Spinal cord (tissue), 9 donors: ENCODE measurements at regions not wholly inside any gene's neighbourhood (a gene's known extent, or its start where the extent isn't known, plus 50 kb on each side); places are given as distances from the start of the nearest gene placed in this dataset.

Source experiments
- DNase-seq, 6 donors: peaks; one replicate each; pipeline versions ENCODE4 v3.0.0 to v3.0.0-alpha.2; 2013 to 2015; ENCODE audit warnings: low spot score in 6 of 6, low read depth in 4 of 6
- H3K27ac ChIP-seq: one replicate; pipeline ENCODE4 v1.5.1; 2013; ENCODE audit warnings: low read depth, low read length, control low read depth
- H3K27me3 ChIP-seq: one replicate; pipeline ENCODE4 v1.6.1; 2013; ENCODE audit warnings: low read length; ENCODE audit not compliant: control insufficient read depth, insufficient read depth
- H3K36me3 ChIP-seq: one replicate; pipeline ENCODE4 v1.6.1; 2013; ENCODE audit warnings: low read length; ENCODE audit not compliant: control insufficient read depth, insufficient read depth
- H3K4me1 ChIP-seq: one replicate; pipeline ENCODE4 v1.6.1; 2013; ENCODE audit warnings: low read length; ENCODE audit not compliant: control insufficient read depth, insufficient read depth
- H3K4me3 ChIP-seq: one replicate; pipeline ENCODE4 v1.5.1; 2013; ENCODE audit warnings: low read depth, low read length, control low read depth
- H3K9me3 ChIP-seq: one replicate; pipeline ENCODE4 v1.6.1; 2013; ENCODE audit warnings: low read length; ENCODE audit not compliant: control insufficient read depth, insufficient read depth
- WGBS: methylation state at CpG from one replicate; pipeline ENCODE4 v1.1.5; 2013; ENCODE audit warnings: missing lambda C conversion rate; ENCODE audit not compliant: insufficient coverage; 5-methylcytosine and 5-hydroxymethylcytosine counted together
- donor health status: healthy.

DNA sequence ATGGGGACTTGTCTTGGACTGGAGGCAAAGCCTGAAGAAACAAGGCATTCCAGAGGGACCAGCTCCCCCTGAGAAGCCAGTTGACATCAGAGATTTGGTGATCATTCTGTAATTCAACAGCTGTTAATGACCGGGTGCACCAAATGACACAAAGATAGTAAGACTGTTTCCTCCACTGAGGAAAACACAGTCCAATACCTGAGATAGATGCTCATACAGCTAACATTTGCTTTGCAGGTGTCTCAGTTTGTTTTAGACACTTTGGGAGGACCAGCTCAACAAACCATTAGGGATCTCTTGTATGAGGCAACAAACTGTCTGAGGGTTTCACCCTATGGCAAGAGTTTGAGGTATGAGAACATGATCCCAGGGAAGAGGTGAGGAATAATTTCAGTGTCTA, 237.2 kb upstream of the PLET1 start:
- 100% methylated on average over 1 of the region's 1 CpG for WGBS
- H3K4me3 ChIP-seq = no peak overlapping the region
- H3K27ac ChIP-seq = no peak overlapping the region
- no peaks in the 10 kb centered on the region for H3K27me3 ChIP-seq
- peaks cover 9% of the 10 kb centered on the region for H3K4me1 ChIP-seq
- no peak for DNase-seq
- H3K9me3 ChIP-seq = no peaks in the 10 kb centered on the region
- H3K36me3 ChIP-seq = no peaks in the 10 kb centered on the region

GRCh38 chr11:112498701-112499100, 238.0 kb upstream of the PLET1 start:
- H3K4me3 ChIP-seq = no peak overlapping the region
- no peaks in the 10 kb centered on the region for H3K9me3 ChIP-seq
- no peaks in the 10 kb centered on the region for H3K27me3 ChIP-seq
- WGBS = 94% methylated on average over 3 of the region's 5 CpGs
- no peak for DNase-seq
- peaks cover 9% of the 10 kb centered on the region for H3K4me1 ChIP-seq
- H3K27ac ChIP-seq = no peak overlapping the region
- H3K36me3 ChIP-seq = no peaks in the 10 kb centered on the region

GRCh38 chr11:112499153-112499880, 238.7 kb upstream of the PLET1 start:
- H3K4me1 ChIP-seq = peaks cover 9% of the 10 kb centered on the region
- 54% methylated on average over 20 of the region's 20 CpGs for WGBS
- no peaks in the 10 kb centered on the region for H3K9me3 ChIP-seq
- H3K36me3 ChIP-seq = no peaks in the 10 kb centered on the region
- H3K27me3 ChIP-seq = no peaks in the 10 kb centered on the region
- no peak overlapping the region for H3K4me3 ChIP-seq
- DNase-seq = no peak
- H3K27ac ChIP-seq = no peak overlapping the region

- H3K36me3 ChIP-seq = no peaks in the 10 kb centered on the region
Measured at GRCh38 chr11:112499881-112500204, 239.2 kb upstream of the PLET1 start.

DNA sequence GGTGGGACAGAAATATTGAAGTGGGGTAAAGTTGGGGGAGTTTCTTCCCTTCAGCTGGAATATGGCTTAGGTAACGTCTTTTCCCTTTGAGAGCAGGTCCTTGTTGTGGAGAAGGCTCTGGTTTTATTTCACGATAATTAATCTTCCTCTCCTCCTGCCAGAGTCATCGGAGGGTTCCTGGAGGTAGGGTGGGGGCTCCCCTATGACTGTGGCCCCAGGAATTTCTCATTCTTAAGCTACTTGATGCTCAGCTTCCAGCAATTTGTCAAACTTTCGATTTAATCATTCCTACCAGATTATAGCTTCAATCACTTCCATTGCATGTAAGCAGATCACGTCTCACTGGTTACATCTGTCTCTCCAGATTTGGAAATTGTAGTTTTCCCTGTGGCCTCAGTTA, 242.8 kb upstream of the PLET1 start:
- H3K4me3 ChIP-seq = no peak overlapping the region
- H3K9me3 ChIP-seq = no peaks in the 10 kb centered on the region
- H3K36me3 ChIP-seq = no peaks in the 10 kb centered on the region
- H3K27me3 ChIP-seq = no peaks in the 10 kb centered on the region
- H3K4me1 ChIP-seq = peaks cover 9% of the 10 kb centered on the region
- no CpG with 5 or more reads among the region's 5 CpGs for WGBS
- no peak overlapping the region for H3K27ac ChIP-seq
- DNase-seq = no peak

More at GRCh38 chr11:112499881-112500204, 239.2 kb upstream of the PLET1 start:
- no peak for DNase-seq
- no peaks in the 10 kb centered on the region for H3K9me3 ChIP-seq
- H3K27me3 ChIP-seq = no peaks in the 10 kb centered on the region
- H3K4me3 ChIP-seq = no peak overlapping the region
- H3K4me1 ChIP-seq = peaks cover 9% of the 10 kb centered on the region
- WGBS = 95% methylated on average over 9 of the region's 10 CpGs
- H3K27ac ChIP-seq = no peak overlapping the region

DNA sequence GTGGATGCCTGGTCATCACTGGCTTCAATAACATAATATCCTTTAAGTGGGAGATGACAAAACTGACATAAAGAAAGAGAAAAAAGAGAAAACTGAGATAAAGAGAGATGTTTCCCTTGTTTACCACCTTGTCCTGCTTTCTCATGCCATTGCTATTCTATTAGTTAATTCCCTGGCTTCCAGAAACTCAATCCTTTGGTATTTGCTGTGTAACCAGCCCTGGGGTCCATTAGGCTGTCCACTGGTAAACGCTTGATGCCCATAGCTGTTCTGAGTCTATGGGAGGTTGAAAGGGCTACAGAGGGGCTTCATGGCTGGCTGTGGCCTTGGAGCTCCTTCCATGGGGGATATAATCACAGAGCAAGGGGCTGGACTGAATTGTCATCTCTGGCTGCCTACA, 243.4 kb upstream of the PLET1 start:
- Histone ChIP-seq H3K9me3 (no peaks in the 10 kb centered on the region), H3K4me3 (no peak overlapping the region), H3K27ac (no peak overlapping the region), H3K27me3 (no peaks in the 10 kb centered on the region), H3K36me3 (no peaks in the 10 kb centered on the region), H3K4me1 (peaks cover 8% of the 10 kb centered on the region)
- no peak for DNase-seq
- 100% methylated on average over 1 of the region's 1 CpG for WGBS

- no peaks in the 10 kb centered on the region for H3K27me3 ChIP-seq
- no peak overlapping the region for H3K27ac ChIP-seq
- H3K4me1 ChIP-seq = no peaks in the 10 kb centered on the region
- H3K36me3 ChIP-seq = no peaks in the 10 kb centered on the region
- no peak for DNase-seq
- no peaks in the 10 kb centered on the region for H3K9me3 ChIP-seq
- no peak overlapping the region for H3K4me3 ChIP-seq
- WGBS = no CpG with 5 or more reads among the region's 1 CpG
Measured at GRCh38 chr11:112506852-112507251, 246.2 kb upstream of the PLET1 start.

GRCh38 chr11:112507281-112507680, 246.6 kb upstream of the PLET1 start:
- peak in 1 of 6 donors; percentile 13 for DNase-seq

DNA sequence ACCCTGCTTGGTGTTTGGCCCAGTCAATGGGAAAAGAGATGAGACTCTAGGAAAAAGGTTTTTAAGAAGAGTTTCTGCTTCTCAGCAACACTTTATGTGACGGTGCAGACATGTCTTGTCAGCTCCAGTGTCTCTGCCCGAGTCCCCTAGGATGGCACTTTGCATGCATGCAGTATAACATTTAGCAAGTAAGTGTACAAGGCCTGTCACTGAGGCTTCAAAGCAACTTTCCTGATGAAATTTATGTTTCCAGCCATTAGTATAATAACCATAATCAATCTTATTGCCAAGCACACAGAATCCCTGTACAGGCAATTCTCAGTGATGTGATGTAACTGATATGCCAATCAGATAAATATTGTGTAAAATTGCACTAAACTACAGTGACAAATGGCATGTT, 248.1 kb upstream of the PLET1 start:
- WGBS = 93% methylated on average over 2 of the region's 2 CpGs
- Histone ChIP-seq H3K9me3 (no peaks in the 10 kb centered on the region), H3K4me3 (no peak overlapping the region), H3K27me3 (no peaks in the 10 kb centered on the region), H3K27ac (no peak overlapping the region), H3K36me3 (no peaks in the 10 kb centered on the region), H3K4me1 (peaks cover 1% of the 10 kb centered on the region)
- DNase-seq = no peak

More at GRCh38 chr11:112507281-112507680, 246.6 kb upstream of the PLET1 start:
- no peaks in the 10 kb centered on the region for H3K36me3 ChIP-seq
- no CpG with 5 or more reads among the region's 2 CpGs for WGBS
- no peaks in the 10 kb centered on the region for H3K9me3 ChIP-seq
- H3K27ac ChIP-seq = no peak overlapping the region
- no peaks in the 10 kb centered on the region for H3K27me3 ChIP-seq
- H3K4me3 ChIP-seq = no peak overlapping the region
- H3K4me1 ChIP-seq = no peaks in the 10 kb centered on the region

- no peak overlapping the region for H3K4me3 ChIP-seq
- no peak for DNase-seq
- H3K4me1 ChIP-seq = peaks cover 7% of the 10 kb centered on the region
- no peaks in the 10 kb centered on the region for H3K9me3 ChIP-seq
- no peak overlapping the region for H3K27ac ChIP-seq
- H3K36me3 ChIP-seq = no peaks in the 10 kb centered on the region
- no peaks in the 10 kb centered on the region for H3K27me3 ChIP-seq
- 92% methylated on average over 1 of the region's 2 CpGs for WGBS
Measured at GRCh38 chr11:112509300-112509699, 248.6 kb upstream of the PLET1 start.
